Stomach (tissue), 8 donors: ENCODE measurements at regions not wholly inside any gene's neighbourhood (a gene's known extent, or its start where the extent isn't known, plus 50 kb on each side); places are given as distances from the start of the nearest gene placed in this dataset.

Experiments used
- DNase-seq, 2 donors: peaks; one replicate each; pipeline versions ENCODE4 v3.0.0 to v3.0.0-alpha.2; 2013 to 2019
- H3K27ac ChIP-seq, 5 donors: fragments of 200-600 bp in 4 of 5; sonication (generic) in 4 of 5; one replicate each; pipeline ENCODE4 v1.5.1; 2013 to 2019; ENCODE audit warnings: mild to moderate bottlenecking in 1 of 5, moderate library complexity in 1 of 5
- H3K27me3 ChIP-seq, 3 donors: fragments of 200-600 bp; sonication (generic); one replicate each; pipeline ENCODE4 v1.5.1; 2017 to 2019; ENCODE audit warnings: mixed run types in 1 of 3
- H3K36me3 ChIP-seq, 4 donors: fragments of 200-600 bp; sonication (generic); 1 replicate in 3 of 4; 2 replicates in 1 of 4; pipeline ENCODE4 v1.5.1; 2016 to 2019
- H3K4me1 ChIP-seq, 4 donors: fragments of 200-600 bp; sonication (generic); one replicate each; pipeline ENCODE4 v1.5.1; 2016 to 2019
- H3K4me3 ChIP-seq, 4 donors: fragments of 200-600 bp; sonication (generic) in 3 of 4; one replicate each; pipeline ENCODE4 v1.5.1; 2016 to 2019; ENCODE audit warnings: mild to moderate bottlenecking in 1 of 4
- H3K9me3 ChIP-seq, 4 donors: fragments of 200-600 bp; sonication (generic); one replicate each; pipeline ENCODE4 v1.5.1; 2016 to 2019
- CTCF ChIP-seq, 7 experiments: fragments of 450-650 bp in 4 of 7; fragments of 200-600 bp in 3 of 7; sonication (generic) in 3 of 7; IDR thresholded peaks; one replicate each; pipeline ENCODE4 v1.5.1; 2016 to 2019; ENCODE audit warnings: antibody characterized with exemption in 7 of 7, control low read depth in 2 of 7, mild to moderate bottlenecking in 1 of 7
- EP300 ChIP-seq: sonication (generic); formaldehyde crosslinking; IDR thresholded peaks from one replicate; pipeline ENCODE4 v1.6.1; 2017; ENCODE audit warnings: antibody characterized with exemption
- POLR2A ChIP-seq, 4 donors: fragments of 450-650 bp; IDR thresholded peaks; one replicate each; pipeline ENCODE4 v1.6.1; 2016; ENCODE audit warnings: antibody characterized with exemption in 4 of 4, control low read depth in 2 of 4, mild to moderate bottlenecking in 1 of 4, moderate library complexity in 1 of 4
- POLR2AphosphoS5 ChIP-seq, 3 donors: sonication (generic); formaldehyde crosslinking; IDR thresholded peaks; one replicate each; pipeline ENCODE4 v1.6.1; 2016; ENCODE audit warnings: antibody characterized with exemption in 3 of 3
- WGBS, 5 donors: extraction: QIAGEN DNeasy Blood & Tissue Kit in 3 of 5; methylation state at CpG; one replicate each; pipeline versions ENCODE4 v1.1.5 to v1.1.7; 2013 to 2018; 5-methylcytosine and 5-hydroxymethylcytosine counted together
- intact Hi-C: fragments of 100-400 bp; cut with DNase I; formaldehyde crosslinking; loops from one replicate; pipeline ENCODE4 v1.15.1; 2023; ENCODE audit warnings: low total_unique reads
- donor health status: healthy with polysubstance abuse.
- donor health status: Bipolar disorder and iron deficiency.
- donor health status: healthy.

DNA sequence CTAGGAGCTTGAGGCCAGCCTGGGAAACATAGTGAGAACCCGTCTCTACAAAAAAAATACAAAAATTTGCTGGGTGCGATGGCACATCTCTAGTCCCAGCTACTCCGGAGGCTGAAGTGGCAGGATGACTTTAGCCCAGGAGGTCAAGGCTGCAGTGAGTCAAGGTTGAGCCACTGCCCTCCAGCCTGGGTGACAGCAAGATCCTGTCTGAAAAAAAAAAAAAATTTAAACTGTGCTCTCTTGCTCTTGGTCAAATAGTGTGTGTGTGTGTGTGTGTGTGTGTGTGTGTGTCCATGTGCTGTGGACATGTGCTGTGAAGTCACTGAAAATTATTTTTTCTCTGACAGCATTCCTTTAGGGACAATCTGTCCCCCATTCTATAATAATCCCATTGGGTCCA, 62.1 kb upstream of the TCF7L2 start:
- DNase-seq = no peak
- Histone ChIP-seq H3K27me3 (no peaks in the 10 kb centered on the region), H3K4me1 (no peaks in the 10 kb centered on the region), H3K27ac (no peak overlapping the region), H3K4me3 (no peak overlapping the region), H3K9me3 (peaks cover 0 to 6% (median 0%) of the 10 kb centered on the region in 4 donors), H3K36me3 (peaks cover 0 to 12% (median 0%) of the 10 kb centered on the region in 4 donors)
- no peak for TF ChIP-seq POLR2AphosphoS5 (IDR thresholded peaks at IDR 0.05)
- TF ChIP-seq CTCF (IDR thresholded peaks at IDR 0.05) = no peak
- WGBS, 5 donors = 87 to 95% (median 90%) methylated on average over 3 of the region's 3 CpGs
- intact Hi-C loops = no loop called here

DNA sequence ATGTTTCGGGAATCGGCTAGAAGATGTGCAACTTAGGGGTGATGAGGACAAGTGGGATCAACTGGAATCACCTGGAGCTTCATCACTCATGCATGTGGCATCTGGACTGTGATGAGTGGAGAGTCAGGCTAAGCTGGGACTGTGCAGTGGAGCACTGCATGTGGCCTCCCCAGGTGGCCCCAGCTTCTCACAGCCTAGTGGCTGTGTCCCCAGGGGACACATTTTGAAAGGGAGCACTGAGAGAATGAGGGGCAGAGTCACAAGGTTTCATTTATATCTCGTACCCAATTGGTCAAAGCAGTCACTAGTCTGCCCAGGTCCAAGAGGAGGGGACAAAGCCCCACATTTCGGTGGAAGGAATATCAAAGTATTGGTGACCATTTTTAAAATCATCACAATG, 54.8 kb upstream of the TCF7L2 start:
- H3K4me3 ChIP-seq = no peak overlapping the region
- 91 to 98% (median 96%) methylated on average over 4 of the region's 4 CpGs for WGBS, 5 donors
- intact Hi-C loops = no loop called here
- peaks cover 0 to 12% (median 0%) of the 10 kb centered on the region in 4 donors for H3K36me3 ChIP-seq
- TF ChIP-seq EP300 = no peak
- TF ChIP-seq CTCF (IDR thresholded peaks at IDR 0.05) = no peak
- TF ChIP-seq POLR2A (IDR thresholded peaks at IDR 0.05) = no peak
- no peak for TF ChIP-seq POLR2AphosphoS5 (IDR thresholded peaks at IDR 0.05)
- peaks cover 0 to 18% (median 11%) of the 10 kb centered on the region in 4 donors for H3K4me1 ChIP-seq
- H3K27me3 ChIP-seq = no peaks in the 10 kb centered on the region
- no peak overlapping the region for H3K27ac ChIP-seq
- peaks cover 0 to 6% (median 0%) of the 10 kb centered on the region in 4 donors for H3K9me3 ChIP-seq
- DNase-seq = no peak

GRCh38 chr10:112896273-112896672, 53.8 kb upstream of the TCF7L2 start:
- peaks cover 0 to 12% (median 0%) of the 10 kb centered on the region in 4 donors for H3K36me3 ChIP-seq
- peak in 1 of 2 donors; percentile 35 for DNase-seq
- WGBS, 5 donors = 81 to 95% (median 93%) methylated on average over 3 of the region's 3 CpGs

GRCh38 chr10:112896722-112897121, 53.3 kb upstream of the TCF7L2 start:
- Histone ChIP-seq H3K27me3 (no peaks in the 10 kb centered on the region), H3K27ac (no peak overlapping the region), H3K4me3 (no peak overlapping the region), H3K9me3 (peaks cover 0 to 6% (median 0%) of the 10 kb centered on the region in 4 donors), H3K36me3 (peaks cover 0 to 9% (median 0%) of the 10 kb centered on the region in 4 donors), H3K4me1 (peaks cover 0 to 18% (median 11%) of the 10 kb centered on the region in 4 donors)
- no peak for DNase-seq
- intact Hi-C loops = no loop called here
- TF ChIP-seq EP300 = no peak
- no peak for TF ChIP-seq POLR2A (IDR thresholded peaks at IDR 0.05)
- TF ChIP-seq CTCF (IDR thresholded peaks at IDR 0.05) = no peak
- 64 to 78% (median 75%) methylated on average over 5 of the region's 5 CpGs for WGBS, 5 donors

More at GRCh38 chr10:112896273-112896672, 53.8 kb upstream of the TCF7L2 start:
- Histone ChIP-seq H3K27me3 (no peaks in the 10 kb centered on the region), H3K4me3 (no peak overlapping the region), H3K4me1 (peaks cover 0 to 18% (median 11%) of the 10 kb centered on the region in 4 donors), H3K9me3 (peaks cover 0 to 6% (median 0%) of the 10 kb centered on the region in 4 donors), H3K27ac (no peak overlapping the region)
- no peak for TF ChIP-seq POLR2A (IDR thresholded peaks at IDR 0.05)
- TF ChIP-seq EP300 = no peak
- no peak for TF ChIP-seq POLR2AphosphoS5 (IDR thresholded peaks at IDR 0.05)
- TF ChIP-seq CTCF (IDR thresholded peaks at IDR 0.05) = no peak
- intact Hi-C loops = no loop called here
